ENCODE measurements at regions not wholly inside any gene's neighbourhood (a gene's known extent, or its start where the extent isn't known, plus 50 kb on each side); places are given as distances from the start of the nearest gene placed in this dataset.

- TF ChIP-seq SREBF1 (IDR thresholded peaks at IDR 0.05; ENCODE audit: low read length) (no peak), SRF (IDR thresholded peaks at IDR 0.05; ENCODE audit: low read depth in 2 of 2, low read length in 2 of 2) (no peak), TCF12 (IDR thresholded peaks at IDR 0.05; ENCODE audit: low read depth, low read length) (no peak), POLR2A (IDR thresholded peaks at IDR 0.05; ENCODE audit: low read depth, low read length) (no peak), SMC3 (IDR thresholded peaks at IDR 0.05; ENCODE audit: borderline replicate concordance, low read length) (no peak), YY1 (IDR thresholded peaks at IDR 0.05; ENCODE audit: low read depth, low read length) (no peak), NFYB (IDR thresholded peaks at IDR 0.05; ENCODE audit: insufficient read depth, low read depth, low read length) (no peak), MYC (IDR thresholded peaks at IDR 0.05; ENCODE audit: insufficient read depth, insufficient read length, insufficient replicate concordance, low read length, severe bottlenecking) (no peak), BHLHE40 (IDR thresholded peaks at IDR 0.05; ENCODE audit: borderline replicate concordance in 1 of 2, low read depth in 2 of 2, low read length in 1 of 2) (no peak), SP1 (IDR thresholded peaks at IDR 0.05; ENCODE audit: low read depth, low read length) (no peak), MAX (IDR thresholded peaks at IDR 0.05; ENCODE audit: low read depth, low read length) (no peak), HDAC2 (IDR thresholded peaks at IDR 0.05) (no peak)
- TF ChIP-seq, protein P1, sequence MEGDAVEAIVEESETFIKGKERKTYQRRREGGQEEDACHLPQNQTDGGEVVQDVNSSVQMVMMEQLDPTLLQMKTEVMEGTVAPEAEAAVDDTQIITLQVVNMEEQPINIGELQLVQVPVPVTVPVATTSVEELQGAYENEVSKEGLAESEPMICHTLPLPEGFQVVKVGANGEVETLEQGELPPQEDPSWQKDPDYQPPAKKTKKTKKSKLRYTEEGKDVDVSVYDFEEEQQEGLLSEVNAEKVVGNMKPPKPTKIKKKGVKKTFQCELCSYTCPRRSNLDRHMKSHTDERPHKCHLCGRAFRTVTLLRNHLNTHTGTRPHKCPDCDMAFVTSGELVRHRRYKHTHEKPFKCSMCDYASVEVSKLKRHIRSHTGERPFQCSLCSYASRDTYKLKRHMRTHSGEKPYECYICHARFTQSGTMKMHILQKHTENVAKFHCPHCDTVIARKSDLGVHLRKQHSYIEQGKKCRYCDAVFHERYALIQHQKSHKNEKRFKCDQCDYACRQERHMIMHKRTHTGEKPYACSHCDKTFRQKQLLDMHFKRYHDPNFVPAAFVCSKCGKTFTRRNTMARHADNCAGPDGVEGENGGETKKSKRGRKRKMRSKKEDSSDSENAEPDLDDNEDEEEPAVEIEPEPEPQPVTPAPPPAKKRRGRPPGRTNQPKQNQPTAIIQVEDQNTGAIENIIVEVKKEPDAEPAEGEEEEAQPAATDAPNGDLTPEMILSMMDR (IDR thresholded peaks at IDR 0.05 in 2 of 3, conservative IDR thresholded peaks at IDR 0.05 in 1 of 3; ENCODE audit: control insufficient read depth in 2 of 3, extremely low read depth in 1 of 3, insufficient read depth in 1 of 3, low read depth in 3 of 3, low read length in 3 of 3) = no peak
These were observed 149.0 kb upstream of the SPOCK3 start for GRCh38 chr4:167383291-167383690.

Data from GM12878 (cell line).